NB4 (cell line): ENCODE measurements at regions not wholly inside any gene's neighbourhood (a gene's known extent, or its start where the extent isn't known, plus 50 kb on each side); places are given as distances from the start of the nearest gene placed in this dataset.

ENCODE experiments used
- DNase-seq: peaks from one replicate; pipeline ENCODE4 v3.0.0; 2010; ENCODE audit warnings: low read depth
- H3K4me3 ChIP-seq: one replicate; pipeline ENCODE4 v1.5.1; 2011; ENCODE audit warnings: mild to moderate bottlenecking, low read depth, low read length, moderate library complexity
- CTCF ChIP-seq: IDR thresholded peaks from one replicate; pipeline ENCODE4 v1.5.1; 2012; ENCODE audit warnings: low read depth, low read length
- MAX ChIP-seq: IDR thresholded peaks from 2 replicates; pipeline ENCODE4 v1.6.1; 2011; ENCODE audit warnings: low read depth, low read length
- MYC ChIP-seq: IDR thresholded peaks from 2 replicates; pipeline ENCODE4 v1.6.1; 2011; ENCODE audit warnings: low read depth, low read length
- POLR2A ChIP-seq: IDR thresholded peaks from 2 replicates; pipeline ENCODE4 v1.6.1; 2011; ENCODE audit warnings: mild to moderate bottlenecking; ENCODE audit not compliant: insufficient read length; ENCODE audit errors: extremely low read depth

- DNase-seq: no peak
- no peak for TF ChIP-seq MAX
- TF ChIP-seq POLR2A: no peak
- TF ChIP-seq CTCF: no peak
- TF ChIP-seq MYC: no peak
- H3K4me3 ChIP-seq: no peak overlapping the region
Measured at GRCh38 chr10:1932692-1933094, 195.4 kb upstream of the ADARB2 start.

GRCh38 chr10:1928606-1929005, 191.3 kb upstream of the ADARB2 start:
- TF ChIP-seq MAX (no peak), CTCF (no peak), POLR2A (no peak), MYC (no peak)
- peak; percentile 24 for DNase-seq
- no peak overlapping the region for H3K4me3 ChIP-seq

GRCh38 chr10:1923998-1924397, 186.7 kb upstream of the ADARB2 start:
- TF ChIP-seq MYC (no peak), CTCF (no peak), MAX (no peak), POLR2A (no peak)
- no peak for DNase-seq
- H3K4me3 ChIP-seq: no peak overlapping the region

DNA sequence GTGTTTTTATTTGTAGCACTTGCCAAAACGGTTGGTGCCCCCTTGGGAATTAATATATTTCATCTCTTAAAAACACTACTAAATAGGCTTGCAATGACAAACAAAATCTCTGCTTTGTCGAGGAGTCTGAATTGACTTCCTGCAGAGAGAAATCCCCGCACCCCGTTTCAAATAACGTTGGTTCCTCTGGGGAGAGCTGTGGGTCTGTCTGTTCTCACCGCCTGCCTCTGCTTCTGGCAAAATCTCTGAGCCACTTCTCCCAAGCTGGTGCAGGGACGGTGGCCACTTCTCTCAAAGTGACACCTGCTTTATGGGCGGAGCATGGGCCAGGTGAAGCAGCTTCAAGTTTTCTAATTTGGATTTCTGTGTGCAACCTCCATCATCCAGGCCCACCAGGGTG, 186.3 kb upstream of the ADARB2 start:
- no peak for TF ChIP-seq POLR2A
- TF ChIP-seq MAX: no peak
- TF ChIP-seq MYC: no peak
- no peak for TF ChIP-seq CTCF

DNA sequence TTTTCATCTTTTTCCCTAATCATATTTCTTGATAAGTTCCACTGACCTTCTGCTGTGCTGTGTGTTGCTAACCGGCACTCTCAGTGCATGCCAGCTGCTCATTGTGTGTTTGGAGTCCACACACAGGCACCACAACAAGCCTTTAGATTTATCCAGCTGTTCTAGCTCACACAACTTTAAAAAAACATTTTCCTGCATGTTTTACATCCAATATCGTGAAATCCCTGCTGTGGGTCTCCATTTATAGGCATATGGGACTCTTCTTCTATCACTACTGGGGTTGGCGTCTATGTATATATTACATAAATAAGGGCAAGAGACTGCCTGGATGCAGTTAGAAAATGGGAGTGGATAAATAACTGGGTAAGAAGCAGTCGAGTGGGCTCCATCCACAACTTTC, 183.6 kb upstream of the ADARB2 start:
- DNase-seq: no peak
- H3K4me3 ChIP-seq: no peak overlapping the region
- TF ChIP-seq MYC: no peak
- no peak for TF ChIP-seq POLR2A
- TF ChIP-seq MAX: no peak
- no peak for TF ChIP-seq CTCF

More for the DNA sequence above, 186.3 kb upstream of the ADARB2 start:
- no peak for DNase-seq
- no peak overlapping the region for H3K4me3 ChIP-seq

DNA sequence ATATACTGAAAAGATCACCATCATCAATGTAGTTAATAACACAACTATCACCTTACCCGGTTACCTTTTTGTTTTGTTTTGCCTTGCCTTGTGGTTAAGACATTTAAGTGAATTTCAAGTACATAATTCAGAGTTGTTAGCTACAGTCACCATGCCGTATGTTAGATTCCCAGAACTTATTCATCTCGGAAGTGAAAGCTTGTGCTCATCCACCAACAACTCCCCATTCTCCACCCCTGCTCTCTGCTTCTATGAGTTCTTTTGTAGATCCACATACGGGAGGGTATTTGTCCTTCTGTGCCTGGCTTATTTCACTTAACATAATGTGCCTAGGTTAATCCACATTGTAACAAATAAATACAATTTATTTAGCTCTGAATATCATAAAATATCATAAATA, 182.8 kb upstream of the ADARB2 start:
- DNase-seq: no peak
- TF ChIP-seq MYC (no peak), MAX (no peak)

More for the DNA sequence above, 182.8 kb upstream of the ADARB2 start:
- H3K4me3 ChIP-seq: no peak overlapping the region
